Middle frontal gyrus (tissue), 1 donor: ENCODE measurements at regions not wholly inside any gene's neighbourhood (a gene's known extent, or its start where the extent isn't known, plus 50 kb on each side); places are given as distances from the start of the nearest gene placed in this dataset.

Source experiments
- DNase-seq: peaks from one replicate; pipeline ENCODE4 v3.0.0-alpha.2; 2015; ENCODE audit warnings: low spot score; ENCODE audit errors: extremely low spot score

GRCh38 chr11:122451911-122452310 lies 203.6 kb upstream of the UBASH3B start:
- no peak for DNase-seq

- DNase-seq: no peak
Observed at GRCh38 chr11:122441666-122442035, 213.9 kb upstream of the UBASH3B start.

GRCh38 chr11:122440811-122441665 lies 214.5 kb upstream of the UBASH3B start:
- no peak for DNase-seq

- no peak for DNase-seq
Observed at GRCh38 chr11:122439866-122440810, 215.4 kb upstream of the UBASH3B start.

GRCh38 chr11:122436188-122436555 lies 219.3 kb upstream of the UBASH3B start:
- DNase-seq: no peak

GRCh38 chr11:122435540-122436187 lies 219.9 kb upstream of the UBASH3B start:
- DNase-seq: no peak

GRCh38 chr11:122434786-122435185 lies 220.7 kb upstream of the UBASH3B start:
- no peak for DNase-seq

- DNase-seq: no peak
Observed at GRCh38 chr11:122430490-122430889, 225.0 kb upstream of the UBASH3B start.

- no peak for DNase-seq
Observed at GRCh38 chr11:122426073-122426472, 229.4 kb upstream of the UBASH3B start.

- no peak for DNase-seq
Observed at GRCh38 chr11:122424636-122425035, 230.9 kb upstream of the UBASH3B start.

GRCh38 chr11:122423886-122424285 lies 231.6 kb upstream of the UBASH3B start:
- no peak for DNase-seq

- no peak for DNase-seq
Observed at GRCh38 chr11:122423273-122423672, 232.2 kb upstream of the UBASH3B start.

GRCh38 chr11:122422682-122423081 lies 232.8 kb upstream of the UBASH3B start:
- DNase-seq: no peak

- DNase-seq: no peak
Observed at GRCh38 chr11:122421702-122422101, 233.8 kb upstream of the UBASH3B start.

- DNase-seq: no peak
Observed at GRCh38 chr11:122418032-122418431, 237.5 kb upstream of the UBASH3B start.

GRCh38 chr11:122414406-122415018 lies 241.0 kb upstream of the UBASH3B start:
- DNase-seq: no peak

GRCh38 chr11:122413677-122414076 lies 241.8 kb upstream of the UBASH3B start:
- DNase-seq: no peak

GRCh38 chr11:122412581-122412980 lies 242.9 kb upstream of the UBASH3B start:
- no peak for DNase-seq

- DNase-seq: no peak
Observed at GRCh38 chr11:122406466-122406865, 249.1 kb upstream of the UBASH3B start.

GRCh38 chr11:122405547-122406341 lies 249.8 kb upstream of the UBASH3B start:
- DNase-seq: no peak

GRCh38 chr11:122404571-122404970 lies 251.0 kb upstream of the UBASH3B start:
- no peak for DNase-seq
